Ascending aorta (tissue), 2 donors: ENCODE measurements at regions not wholly inside any gene's neighbourhood (a gene's known extent, or its start where the extent isn't known, plus 50 kb on each side); places are given as distances from the start of the nearest gene placed in this dataset.
A peak's percentile ranks its signal among the peaks of the same experiment; 100 is the strongest.

Experiments
- DNase-seq, 2 donors: peaks; one replicate each; pipeline ENCODE4 v3.0.0-alpha.2; 2019; ENCODE audit warnings: low spot score in 2 of 2
- H3K27ac ChIP-seq, 2 donors: fragments of 200-600 bp; sonication (generic); one replicate each; pipeline ENCODE4 v1.5.1; 2016 to 2017; ENCODE audit warnings: mild to moderate bottlenecking in 1 of 2
- H3K27me3 ChIP-seq: fragments of 200-600 bp; sonication (generic); one replicate; pipeline ENCODE4 v1.5.1; 2017
- H3K36me3 ChIP-seq, 2 donors: fragments of 200-600 bp; sonication (generic); one replicate each; pipeline ENCODE4 v1.5.1; 2016
- H3K4me1 ChIP-seq, 2 donors: fragments of 200-600 bp; sonication (generic); one replicate each; pipeline ENCODE4 v1.5.1; 2016 to 2017; ENCODE audit warnings: mild to moderate bottlenecking in 1 of 2
- H3K4me3 ChIP-seq, 2 donors: fragments of 200-600 bp; sonication (generic); one replicate each; pipeline ENCODE4 v1.5.1; 2016 to 2017; ENCODE audit warnings: mild to moderate bottlenecking in 1 of 2
- H3K9me3 ChIP-seq, 2 donors: fragments of 200-600 bp; sonication (generic); one replicate each; pipeline ENCODE4 v1.5.1; 2016
- CTCF ChIP-seq, 3 experiments: fragments of 200-600 bp in 2 of 3; fragments of 450-650 bp in 1 of 3; sonication (generic) in 2 of 3; IDR thresholded peaks; one replicate each; pipeline ENCODE4 v1.5.1; 2016 to 2019; ENCODE audit warnings: antibody characterized with exemption in 3 of 3, mild to moderate bottlenecking in 1 of 3, moderate library complexity in 1 of 3
- intact Hi-C: fragments of 100-400 bp; cut with DNase I; formaldehyde crosslinking; loops from one replicate; pipeline ENCODE4 v1.15.1; 2023

- Histone ChIP-seq H3K27me3 (no peaks in the 10 kb centered on the region), H3K9me3 (peaks cover 0 to 5% of the 10 kb centered on the region in 2 donors), H3K27ac (no peak overlapping the region), H3K4me1 (peaks cover 6 to 14% of the 10 kb centered on the region in 2 donors), H3K36me3 (no peaks in the 10 kb centered on the region), H3K4me3 (no peak overlapping the region)
- TF ChIP-seq CTCF (IDR thresholded peaks at IDR 0.05): no peak
- intact Hi-C loops: no loop called here
- no peak for DNase-seq
Measured at GRCh38 chr16:87230571-87230970, 86.6 kb downstream of the C16orf95 start.

GRCh38 chr16:87231295-87231694 lies 85.9 kb downstream of the C16orf95 start:
- no peak for DNase-seq
- H3K36me3 ChIP-seq: no peaks in the 10 kb centered on the region
- TF ChIP-seq CTCF (IDR thresholded peaks at IDR 0.05): no peak
- no peak overlapping the region for H3K4me3 ChIP-seq
- no peaks in the 10 kb centered on the region for H3K27me3 ChIP-seq
- H3K9me3 ChIP-seq: peaks cover 0 to 5% of the 10 kb centered on the region in 2 donors
- intact Hi-C loops: no loop called here
- no peak overlapping the region for H3K27ac ChIP-seq
- H3K4me1 ChIP-seq: peaks cover 6 to 14% of the 10 kb centered on the region in 2 donors

- intact Hi-C loops: no loop called here
- no peak for TF ChIP-seq CTCF (IDR thresholded peaks at IDR 0.05)
- H3K9me3 ChIP-seq: peaks cover 0 to 5% of the 10 kb centered on the region in 2 donors
- no peaks in the 10 kb centered on the region for H3K27me3 ChIP-seq
- no peaks in the 10 kb centered on the region for H3K36me3 ChIP-seq
- no peak for DNase-seq
- H3K4me1 ChIP-seq: peaks cover 6 to 13% of the 10 kb centered on the region in 2 donors
- no peak overlapping the region for H3K4me3 ChIP-seq
- no peak overlapping the region for H3K27ac ChIP-seq
Measured at GRCh38 chr16:87231911-87232310, 85.3 kb downstream of the C16orf95 start.

- Histone ChIP-seq H3K36me3 (no peaks in the 10 kb centered on the region), H3K4me3 (no peak overlapping the region), H3K4me1 (no peaks in the 10 kb centered on the region), H3K27me3 (no peaks in the 10 kb centered on the region), H3K9me3 (peaks cover 0 to 5% of the 10 kb centered on the region in 2 donors), H3K27ac (no peak overlapping the region)
- peak in 1 of 3 experiments; percentile 13 for TF ChIP-seq CTCF (IDR thresholded peaks at IDR 0.05)
- no peak for DNase-seq
- intact Hi-C loops: no loop called here
Measured at GRCh38 chr16:87233928-87234327, 83.3 kb downstream of the C16orf95 start.

- Histone ChIP-seq H3K9me3 (peaks cover 0 to 5% of the 10 kb centered on the region in 2 donors), H3K27ac (no peak overlapping the region), H3K4me3 (no peak overlapping the region), H3K4me1 (no peaks in the 10 kb centered on the region), H3K36me3 (no peaks in the 10 kb centered on the region), H3K27me3 (no peaks in the 10 kb centered on the region)
- no peak for DNase-seq
- intact Hi-C loops: no loop called here
- no peak for TF ChIP-seq CTCF (IDR thresholded peaks at IDR 0.05)
Measured at GRCh38 chr16:87234601-87235000, 82.6 kb downstream of the C16orf95 start.
